Esophagus squamous epithelium (tissue), 4 donors: ENCODE measurements at regions not wholly inside any gene's neighbourhood (a gene's known extent, or its start where the extent isn't known, plus 50 kb on each side); places are given as distances from the start of the nearest gene placed in this dataset.

Experiments used
- POLR2A ChIP-seq, 4 donors: fragments of 450-650 bp; IDR thresholded peaks; one replicate each; pipeline ENCODE4 v1.6.1; 2017; ENCODE audit warnings: antibody characterized with exemption in 4 of 4, mild to moderate bottlenecking in 4 of 4, moderate library complexity in 3 of 4
- TF ChIP-seq, protein P1 (sequence below), 6 experiments: fragments of 450-650 bp in 4 of 6; fragments of 200-600 bp in 2 of 6; sonication (generic) in 2 of 6; IDR thresholded peaks; one replicate each; pipeline ENCODE4 v1.5.1; 2016 to 2019; ENCODE audit warnings: antibody characterized with exemption in 6 of 6, mild to moderate bottlenecking in 4 of 6, moderate library complexity in 4 of 6

- TF ChIP-seq, protein P1, sequence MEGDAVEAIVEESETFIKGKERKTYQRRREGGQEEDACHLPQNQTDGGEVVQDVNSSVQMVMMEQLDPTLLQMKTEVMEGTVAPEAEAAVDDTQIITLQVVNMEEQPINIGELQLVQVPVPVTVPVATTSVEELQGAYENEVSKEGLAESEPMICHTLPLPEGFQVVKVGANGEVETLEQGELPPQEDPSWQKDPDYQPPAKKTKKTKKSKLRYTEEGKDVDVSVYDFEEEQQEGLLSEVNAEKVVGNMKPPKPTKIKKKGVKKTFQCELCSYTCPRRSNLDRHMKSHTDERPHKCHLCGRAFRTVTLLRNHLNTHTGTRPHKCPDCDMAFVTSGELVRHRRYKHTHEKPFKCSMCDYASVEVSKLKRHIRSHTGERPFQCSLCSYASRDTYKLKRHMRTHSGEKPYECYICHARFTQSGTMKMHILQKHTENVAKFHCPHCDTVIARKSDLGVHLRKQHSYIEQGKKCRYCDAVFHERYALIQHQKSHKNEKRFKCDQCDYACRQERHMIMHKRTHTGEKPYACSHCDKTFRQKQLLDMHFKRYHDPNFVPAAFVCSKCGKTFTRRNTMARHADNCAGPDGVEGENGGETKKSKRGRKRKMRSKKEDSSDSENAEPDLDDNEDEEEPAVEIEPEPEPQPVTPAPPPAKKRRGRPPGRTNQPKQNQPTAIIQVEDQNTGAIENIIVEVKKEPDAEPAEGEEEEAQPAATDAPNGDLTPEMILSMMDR (IDR thresholded peaks at IDR 0.05) = no peak
- no peak for TF ChIP-seq POLR2A (IDR thresholded peaks at IDR 0.05)
These were observed 238.0 kb upstream of the SLC39A10 start for GRCh38 chr2:195419033-195419432.
